ENCODE measurements at regions not wholly inside any gene's neighbourhood (a gene's known extent, or its start where the extent isn't known, plus 50 kb on each side); places are given as distances from the start of the nearest gene placed in this dataset.

- no peak for TF ChIP-seq CTCF (IDR thresholded peaks at IDR 0.05; ENCODE audit: poor library complexity, severe bottlenecking)
- TF ChIP-seq MXI1 (conservative IDR thresholded peaks at IDR 0.05; ENCODE audit: poor library complexity, severe bottlenecking), result no peak
- TF ChIP-seq EZH2 (IDR thresholded peaks at IDR 0.05; ENCODE audit: borderline replicate concordance, insufficient read depth, low read length, poor library complexity, severe bottlenecking), result no peak
- no peak for TF ChIP-seq REST (IDR thresholded peaks at IDR 0.05; ENCODE audit: borderline replicate concordance)
- no peak for TF ChIP-seq POLR2AphosphoS5 (IDR thresholded peaks at IDR 0.05)
- no peak for TF ChIP-seq RAD21 (conservative IDR thresholded peaks at IDR 0.05)
These were observed 296.9 kb upstream of the NCKAP5 start for GRCh38 chr2:133865141-133865540.
